Duodenal mucosa (tissue), 2 donors: ENCODE measurements at regions not wholly inside any gene's neighbourhood (a gene's known extent, or its start where the extent isn't known, plus 50 kb on each side); places are given as distances from the start of the nearest gene placed in this dataset.

ENCODE experiments used
- H3K27ac ChIP-seq: one replicate; pipeline ENCODE4 v1.7.0; 2013; ENCODE audit warnings: low read depth, low read length
- H3K27me3 ChIP-seq, 2 donors: one replicate each; pipeline ENCODE4 v1.7.0; 2013; ENCODE audit warnings: low read length in 2 of 2, control low read depth in 1 of 2; ENCODE audit not compliant: insufficient read depth in 2 of 2, control insufficient read depth in 1 of 2
- H3K36me3 ChIP-seq, 2 donors: one replicate each; pipeline ENCODE4 v1.7.0; 2013; ENCODE audit warnings: low read length in 2 of 2, control low read depth in 1 of 2; ENCODE audit not compliant: insufficient read depth in 2 of 2, control insufficient read depth in 1 of 2
- H3K4me1 ChIP-seq, 2 donors: one replicate each; pipeline ENCODE4 v1.7.0; 2013; ENCODE audit warnings: low read length in 2 of 2, control low read depth in 1 of 2; ENCODE audit not compliant: insufficient read depth in 2 of 2, control insufficient read depth in 1 of 2
- H3K4me3 ChIP-seq, 2 donors: one replicate each; pipeline ENCODE4 v1.7.0; 2013; ENCODE audit warnings: low read length in 2 of 2, low read depth in 1 of 2
- H3K9ac ChIP-seq, 2 donors: one replicate each; pipeline ENCODE4 v1.7.0; 2013; ENCODE audit warnings: low read length in 2 of 2, low read depth in 1 of 2
- H3K9me3 ChIP-seq, 2 donors: one replicate each; pipeline ENCODE4 v1.7.0; 2013; ENCODE audit warnings: low read length in 2 of 2, control low read depth in 1 of 2; ENCODE audit not compliant: control insufficient read depth in 1 of 2

DNA sequence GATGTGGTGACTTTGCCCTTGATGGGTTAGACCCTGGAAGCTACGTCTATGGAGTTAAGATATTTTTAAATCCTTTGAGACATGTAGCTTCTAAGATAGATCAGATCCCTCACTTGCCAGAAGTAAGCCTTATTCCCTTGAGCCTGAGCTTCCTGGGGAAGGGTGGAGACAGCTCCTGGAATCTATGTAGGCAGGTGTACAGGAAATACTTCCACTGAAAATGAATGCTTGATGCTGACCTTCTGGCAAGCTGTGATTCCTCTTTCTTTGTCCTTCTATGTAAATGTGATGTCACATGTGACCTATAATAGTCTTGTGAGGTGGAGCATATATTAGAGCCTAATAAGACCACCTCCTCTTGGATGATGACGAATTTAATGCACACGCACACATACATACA is 1152.0 kb upstream of the ACO1 start:
- Histone ChIP-seq H3K4me3 (no peak overlapping the region), H3K9me3 (peaks cover 0 to 3% of the 10 kb centered on the region in 2 donors), H3K36me3 (no peaks in the 10 kb centered on the region), H3K4me1 (no peaks in the 10 kb centered on the region), H3K9ac (no peak overlapping the region), H3K27me3 (no peaks in the 10 kb centered on the region), H3K27ac (no peak overlapping the region)

DNA sequence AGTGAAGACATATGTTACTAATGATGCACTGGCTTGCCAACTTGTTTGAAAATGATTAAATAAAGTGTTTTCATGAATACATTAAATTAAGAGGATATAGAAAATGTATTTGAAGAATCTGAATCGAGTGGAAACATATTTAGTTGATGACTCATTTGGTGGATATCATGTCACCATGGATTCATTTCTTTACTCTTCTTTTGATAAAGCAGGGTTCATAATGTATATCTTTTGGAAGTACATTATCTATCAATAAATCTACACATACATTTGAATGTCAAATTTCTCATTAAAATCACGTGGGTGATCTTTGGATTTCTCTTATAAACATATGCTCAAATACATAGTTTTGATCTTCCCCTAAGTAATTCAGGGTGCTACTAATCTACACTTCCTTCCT is 1148.1 kb upstream of the ACO1 start:
- H3K9ac ChIP-seq = no peak overlapping the region
- no peak overlapping the region for H3K27ac ChIP-seq
- no peaks in the 10 kb centered on the region for H3K9me3 ChIP-seq
- no peaks in the 10 kb centered on the region for H3K4me1 ChIP-seq
- H3K36me3 ChIP-seq = no peaks in the 10 kb centered on the region
- H3K4me3 ChIP-seq = no peak overlapping the region
- no peaks in the 10 kb centered on the region for H3K27me3 ChIP-seq

DNA sequence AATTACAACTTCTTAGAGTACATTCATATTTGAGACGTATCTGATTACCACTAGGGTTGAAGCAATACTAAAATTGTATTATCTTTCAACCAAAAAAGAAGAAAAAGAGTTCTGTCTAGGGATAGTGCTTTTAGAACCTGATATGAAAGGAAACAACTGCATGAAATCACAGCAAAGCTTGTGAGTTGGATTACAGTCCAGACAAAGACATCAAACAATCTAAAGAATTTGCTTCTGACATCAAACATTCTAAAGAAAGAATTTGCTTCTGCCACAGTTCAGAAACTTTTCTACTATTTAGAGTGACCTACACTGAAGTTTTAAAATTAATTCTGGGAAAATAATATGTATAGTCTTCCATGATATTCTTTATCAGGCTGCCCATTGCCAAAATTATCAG is 1141.1 kb upstream of the ACO1 start:
- Histone ChIP-seq H3K4me3 (no peak overlapping the region), H3K27me3 (no peaks in the 10 kb centered on the region), H3K36me3 (no peaks in the 10 kb centered on the region), H3K9ac (no peak overlapping the region), H3K4me1 (no peaks in the 10 kb centered on the region), H3K27ac (no peak overlapping the region), H3K9me3 (no peaks in the 10 kb centered on the region)

DNA sequence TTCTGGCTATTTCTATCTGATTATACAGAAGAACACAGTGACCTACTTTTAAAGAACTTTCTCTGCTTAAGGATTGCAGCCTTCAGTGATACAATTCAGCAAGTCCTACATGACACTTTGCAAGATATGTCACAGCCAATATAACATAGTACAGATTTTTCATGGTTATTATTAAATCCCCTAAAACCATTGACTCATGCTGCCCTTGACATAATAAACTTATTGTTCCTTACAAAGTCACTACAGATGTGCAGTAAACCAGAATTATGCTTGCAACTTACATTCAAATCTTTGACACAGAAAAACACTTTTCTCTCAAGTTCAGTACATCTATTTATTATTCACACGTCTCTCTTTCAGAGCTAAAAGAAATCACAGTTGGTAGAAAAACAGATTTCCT is 1136.3 kb upstream of the ACO1 start:
- Histone ChIP-seq H3K9me3 (no peaks in the 10 kb centered on the region), H3K27ac (no peak overlapping the region), H3K4me3 (no peak overlapping the region), H3K27me3 (no peaks in the 10 kb centered on the region), H3K9ac (no peak overlapping the region), H3K36me3 (no peaks in the 10 kb centered on the region), H3K4me1 (no peaks in the 10 kb centered on the region)

DNA sequence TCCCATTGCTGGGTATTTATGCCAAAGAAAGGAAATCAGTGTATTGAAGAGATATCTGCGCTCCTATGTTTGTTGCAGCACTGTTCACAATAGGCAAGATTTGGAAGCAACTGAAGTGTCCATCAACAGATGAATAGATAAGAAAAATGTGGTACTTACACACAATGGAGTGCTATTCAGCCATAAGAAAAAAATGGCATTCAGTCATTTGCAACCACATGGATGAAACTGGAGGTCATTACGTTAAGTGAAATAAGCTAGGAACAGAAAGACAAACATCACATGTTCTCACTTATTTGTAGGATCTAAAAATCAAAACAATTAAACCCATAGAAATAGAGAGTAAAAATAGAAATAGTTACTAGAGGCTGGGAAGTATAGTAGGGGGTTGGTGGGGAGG is 1133.1 kb upstream of the ACO1 start:
- Histone ChIP-seq H3K4me3 (no peak overlapping the region), H3K27ac (no peak overlapping the region), H3K4me1 (no peaks in the 10 kb centered on the region), H3K27me3 (no peaks in the 10 kb centered on the region), H3K9me3 (peaks cover 0 to 6% of the 10 kb centered on the region in 2 donors), H3K9ac (no peak overlapping the region), H3K36me3 (no peaks in the 10 kb centered on the region)

DNA sequence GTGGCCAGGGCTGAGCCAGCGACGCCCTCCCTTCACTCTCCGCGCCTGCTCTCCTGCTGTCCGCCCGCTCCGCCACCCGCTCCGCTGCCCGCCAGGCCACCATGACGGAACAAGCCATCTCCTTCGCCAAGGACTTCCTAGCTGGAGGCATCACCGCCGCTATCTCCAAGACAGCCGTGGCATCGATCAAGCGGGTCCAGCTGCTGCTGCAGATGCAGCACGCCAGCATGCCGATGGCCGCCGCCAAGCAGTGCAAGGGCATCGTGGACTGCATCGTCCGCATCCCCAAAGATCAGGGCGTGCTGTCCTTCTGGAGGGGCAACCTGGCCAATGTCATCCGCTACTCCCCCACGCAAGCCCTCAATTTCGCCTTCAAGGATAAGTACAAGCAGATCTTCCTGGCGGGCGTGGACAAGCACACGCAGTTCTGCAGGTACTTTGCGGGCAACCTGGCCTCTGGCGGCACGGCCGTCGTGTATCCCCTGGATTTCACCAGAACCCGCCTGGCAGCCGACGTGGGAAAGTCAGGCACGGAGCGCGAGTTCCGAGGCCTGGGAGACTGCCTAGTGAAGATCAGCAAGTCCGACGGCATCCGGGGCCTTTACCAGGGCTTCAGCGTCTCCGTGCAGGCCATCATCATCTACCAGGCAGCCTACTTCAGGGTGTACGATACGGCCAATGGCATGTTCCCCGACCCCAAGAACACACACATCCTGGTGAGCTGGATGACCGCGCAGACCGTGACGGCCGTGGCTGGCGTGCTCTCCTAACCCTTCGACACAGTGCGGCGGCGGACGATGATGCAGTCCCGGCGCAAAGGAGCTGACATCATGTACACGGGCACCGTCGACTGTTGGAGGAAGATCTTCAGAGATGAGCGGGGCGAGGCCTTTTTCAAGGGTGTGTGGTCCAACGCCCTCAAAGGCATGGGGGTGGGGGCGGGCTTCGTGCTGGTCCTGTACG is 1130.4 kb upstream of the ACO1 start:
- Histone ChIP-seq H3K9ac (no peak overlapping the region), H3K9me3 (peaks cover 0 to 6% of the 10 kb centered on the region in 2 donors), H3K27ac (no peak overlapping the region), H3K36me3 (no peaks in the 10 kb centered on the region), H3K4me1 (no peaks in the 10 kb centered on the region), H3K4me3 (no peak overlapping the region), H3K27me3 (no peaks in the 10 kb centered on the region)

DNA sequence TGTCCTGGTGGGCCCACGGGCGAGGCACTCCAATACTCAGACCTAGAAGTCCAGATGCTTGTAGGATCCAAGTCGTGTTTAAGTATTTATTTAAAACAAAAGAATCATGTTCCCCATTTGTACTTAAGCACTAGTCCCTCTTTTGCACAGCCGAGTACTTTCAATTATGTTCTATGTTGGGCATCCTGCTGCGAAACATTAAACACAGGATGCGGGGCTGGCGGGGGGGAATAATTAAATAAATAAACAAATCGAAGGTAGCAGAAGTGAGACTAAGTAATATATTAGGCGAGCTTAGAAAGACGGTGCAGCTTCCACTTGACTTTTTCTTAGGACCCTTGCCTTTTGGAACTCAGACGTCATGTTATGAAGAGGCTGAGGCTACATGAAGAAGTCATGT is 1129.2 kb upstream of the ACO1 start:
- H3K9me3 ChIP-seq = peaks cover 0 to 6% of the 10 kb centered on the region in 2 donors
- H3K36me3 ChIP-seq = no peaks in the 10 kb centered on the region
- H3K4me3 ChIP-seq = no peak overlapping the region
- H3K9ac ChIP-seq = no peak overlapping the region
- no peak overlapping the region for H3K27ac ChIP-seq
- H3K27me3 ChIP-seq = no peaks in the 10 kb centered on the region
- no peaks in the 10 kb centered on the region for H3K4me1 ChIP-seq

DNA sequence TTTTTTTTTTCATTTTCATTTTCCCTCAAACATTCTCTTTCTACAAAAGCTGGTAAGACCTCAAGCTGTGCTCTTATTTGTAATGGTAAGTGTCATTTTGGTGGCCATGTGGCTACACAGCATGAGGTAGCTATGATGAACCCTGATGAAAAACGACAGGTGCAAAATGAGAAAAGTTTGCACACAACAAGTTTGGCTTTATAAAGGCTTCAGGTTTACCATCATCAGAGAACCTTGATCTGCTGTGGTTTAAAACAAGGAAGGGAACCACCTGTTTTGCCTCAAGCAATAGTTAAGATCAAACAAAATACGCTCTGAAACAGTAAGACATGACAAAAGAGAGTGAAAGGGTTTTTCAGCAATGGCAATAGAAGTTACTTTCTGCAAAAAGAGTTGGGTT is 1124.6 kb upstream of the ACO1 start:
- Histone ChIP-seq H3K27ac (no peak overlapping the region), H3K9me3 (no peaks in the 10 kb centered on the region), H3K36me3 (no peaks in the 10 kb centered on the region), H3K27me3 (no peaks in the 10 kb centered on the region), H3K4me3 (no peak overlapping the region), H3K9ac (no peak overlapping the region), H3K4me1 (no peaks in the 10 kb centered on the region)

DNA sequence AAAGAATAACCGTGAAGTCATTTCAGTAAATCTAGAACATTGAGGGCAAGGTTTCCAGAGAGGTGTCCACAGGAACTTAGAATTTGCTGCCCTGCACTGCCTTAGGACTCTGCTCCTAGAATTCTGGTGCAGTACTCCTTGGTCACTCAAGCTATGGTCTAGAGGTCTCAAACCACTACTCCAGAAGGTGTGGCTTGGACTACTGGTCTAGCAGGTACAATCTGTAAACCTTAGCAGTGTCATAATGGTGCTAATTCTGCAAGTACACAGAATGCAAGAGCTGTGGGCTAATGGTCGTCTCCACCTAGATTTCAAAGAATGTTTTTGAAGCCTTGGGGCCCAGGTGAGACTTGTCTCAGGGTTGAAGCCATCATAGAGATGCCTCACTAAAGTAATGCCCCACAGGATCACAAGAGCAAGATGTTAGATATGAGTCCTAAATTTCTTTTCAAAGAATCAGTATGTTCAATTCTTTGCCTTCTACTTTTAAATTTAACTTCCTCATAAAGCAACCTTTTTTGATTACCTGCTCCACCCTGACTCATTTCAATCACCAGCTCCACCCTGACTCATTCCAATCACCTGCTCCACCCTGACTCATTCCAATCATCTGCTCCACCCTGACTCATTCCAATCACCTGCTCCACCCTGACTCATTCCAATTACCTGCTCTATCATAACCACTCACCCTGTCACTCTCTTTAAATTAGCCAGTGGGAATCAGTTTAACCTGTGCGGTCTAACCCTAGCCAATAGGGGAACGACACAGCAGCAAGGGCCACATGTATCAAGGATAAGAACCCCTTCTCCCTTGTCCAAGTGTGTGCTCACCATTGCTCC is 1111.8 kb upstream of the ACO1 start:
- no peak overlapping the region for H3K27ac ChIP-seq
- H3K36me3 ChIP-seq = no peaks in the 10 kb centered on the region
- no peaks in the 10 kb centered on the region for H3K4me1 ChIP-seq
- no peak overlapping the region for H3K9ac ChIP-seq
- H3K27me3 ChIP-seq = no peaks in the 10 kb centered on the region
- no peak overlapping the region for H3K4me3 ChIP-seq
- H3K9me3 ChIP-seq = no peaks in the 10 kb centered on the region

DNA sequence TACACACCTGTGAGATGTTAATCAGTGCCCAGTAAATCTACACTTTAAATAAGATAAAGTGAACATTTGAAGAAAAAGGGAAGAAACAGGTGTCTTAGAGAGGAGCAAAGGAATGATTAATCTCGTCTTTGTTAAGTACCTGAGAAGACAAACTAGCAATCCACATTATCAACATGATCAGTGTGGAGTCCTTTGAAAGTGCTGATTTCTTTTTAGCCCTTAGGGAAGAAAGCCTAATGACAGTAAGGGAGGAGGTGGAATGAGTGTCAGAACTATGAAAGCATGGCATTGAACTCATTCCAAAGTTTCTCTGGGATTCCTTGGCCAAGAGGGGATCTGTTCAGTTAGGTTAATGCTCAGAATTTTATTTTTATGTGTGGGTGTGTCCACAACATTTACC is 1109.0 kb upstream of the ACO1 start:
- no peaks in the 10 kb centered on the region for H3K27me3 ChIP-seq
- no peak overlapping the region for H3K4me3 ChIP-seq
- H3K9ac ChIP-seq = no peak overlapping the region
- H3K27ac ChIP-seq = no peak overlapping the region
- no peaks in the 10 kb centered on the region for H3K36me3 ChIP-seq
- no peaks in the 10 kb centered on the region for H3K9me3 ChIP-seq
- H3K4me1 ChIP-seq = no peaks in the 10 kb centered on the region
